HEK293 (cell line): ENCODE measurements at regions not wholly inside any gene's neighbourhood (a gene's known extent, or its start where the extent isn't known, plus 50 kb on each side); places are given as distances from the start of the nearest gene placed in this dataset.

Experiments used
- CTCF ChIP-seq: fragments of 450-650 bp; formaldehyde crosslinking; IDR thresholded peaks from 2 replicates; pipeline ENCODE4 v1.5.1; 2016; ENCODE audit warnings: missing biosample characterization, missing genetic modification characterization
- MZF1 ChIP-seq: fragments of 450-650 bp; formaldehyde crosslinking; IDR thresholded peaks from 2 replicates; pipeline ENCODE4 v1.5.1; 2017; ENCODE audit warnings: missing biosample characterization, missing genetic modification characterization, borderline replicate concordance
- SETDB1 ChIP-seq: IDR thresholded peaks from one replicate; pipeline ENCODE4 v1.6.1; 2017; ENCODE audit warnings: mild to moderate bottlenecking, low read length, moderate library complexity, mixed read lengths; ENCODE audit not compliant: insufficient read length
- YY1 ChIP-seq: fragments of 450-650 bp; formaldehyde crosslinking; IDR thresholded peaks from 2 replicates; pipeline ENCODE4 v1.5.1; 2018; ENCODE audit warnings: missing biosample characterization, missing genetic modification characterization
- ZBTB8A ChIP-seq: fragments of 450-650 bp; formaldehyde crosslinking; IDR thresholded peaks from 2 replicates; pipeline ENCODE4 v1.5.1; 2016; ENCODE audit warnings: missing biosample characterization, missing genetic modification characterization
- ZNF10 ChIP-seq: fragments of 450-650 bp; formaldehyde crosslinking; IDR thresholded peaks from 2 replicates; pipeline ENCODE4 v1.5.1; 2017; ENCODE audit warnings: missing biosample characterization, missing genetic modification characterization
- ZNF133 ChIP-seq: fragments of 450-650 bp; formaldehyde crosslinking; IDR thresholded peaks from 2 replicates; pipeline ENCODE4 v1.5.1; 2016; ENCODE audit warnings: missing biosample characterization, missing genetic modification characterization
- ZNF138 ChIP-seq: fragments of 450-650 bp; formaldehyde crosslinking; IDR thresholded peaks from 2 replicates; pipeline ENCODE4 v1.5.1; 2016; ENCODE audit warnings: missing biosample characterization, missing genetic modification characterization, borderline replicate concordance
- ZNF202 ChIP-seq: fragments of 450-650 bp; formaldehyde crosslinking; IDR thresholded peaks from 2 replicates; pipeline ENCODE4 v1.5.1; 2016; ENCODE audit warnings: missing biosample characterization, missing genetic modification characterization, borderline replicate concordance
- ZNF426 ChIP-seq: fragments of 450-650 bp; formaldehyde crosslinking; IDR thresholded peaks from 2 replicates; pipeline ENCODE4 v1.5.1; 2017; ENCODE audit warnings: missing biosample characterization, missing genetic modification characterization, mild to moderate bottlenecking, inconsistent platforms, moderate library complexity
- ZNF561 ChIP-seq: fragments of 450-650 bp; IDR thresholded peaks from 2 replicates; pipeline ENCODE4 v1.5.1; 2018; ENCODE audit warnings: missing biosample characterization, missing genetic modification characterization, borderline replicate concordance
- ZNF777 ChIP-seq: fragments of 450-650 bp; formaldehyde crosslinking; IDR thresholded peaks from 2 replicates; pipeline ENCODE4 v1.5.1; 2017; ENCODE audit warnings: missing biosample characterization, missing genetic modification characterization, borderline replicate concordance
- ZNF792 ChIP-seq: fragments of 450-650 bp; formaldehyde crosslinking; IDR thresholded peaks from 2 replicates; pipeline ENCODE4 v1.5.1; 2016; ENCODE audit warnings: missing biosample characterization, missing genetic modification characterization
- TF ChIP-seq, protein P1 (sequence below): fragments of 450-650 bp; formaldehyde crosslinking; IDR thresholded peaks from 2 replicates; pipeline ENCODE4 v1.5.1; 2017; ENCODE audit warnings: missing biosample characterization, missing genetic modification characterization

DNA sequence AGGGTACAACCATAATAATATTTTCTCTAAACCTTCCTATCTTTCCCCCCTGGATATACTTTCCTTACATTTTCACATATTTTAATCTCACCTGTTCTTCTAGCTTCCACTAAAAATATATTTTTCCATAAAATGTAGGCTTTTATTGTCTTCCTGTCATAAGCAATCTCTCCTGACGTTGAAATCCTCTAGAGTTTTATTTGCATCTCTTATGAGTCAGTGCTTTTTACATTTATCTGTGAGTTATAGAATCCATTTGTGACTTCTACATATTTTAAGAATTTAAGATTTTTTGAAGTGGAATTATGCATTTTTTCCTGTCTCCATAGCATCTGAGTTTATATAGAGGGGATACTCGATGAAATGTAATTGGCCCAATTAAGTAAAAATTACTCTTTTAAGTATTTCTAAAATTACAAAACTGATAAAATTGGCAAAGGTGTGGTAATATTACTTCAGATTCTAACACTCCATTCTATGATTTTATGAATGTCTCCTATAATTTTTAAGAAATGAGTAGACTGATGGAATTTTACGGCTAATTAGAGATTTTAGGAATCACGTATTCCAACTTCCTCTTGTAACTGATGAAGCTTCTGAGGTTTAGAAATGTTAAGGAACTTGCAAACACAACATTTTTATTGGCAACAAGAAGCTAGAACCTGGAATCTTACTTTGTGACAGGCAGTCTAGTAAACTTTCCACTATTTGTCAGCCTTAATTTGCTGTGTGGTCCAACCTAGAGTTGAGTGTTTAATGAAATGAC, 422.9 kb upstream of the SEMA3A start:
- TF ChIP-seq ZNF10 (tag by site-specific recombination) (no peak), ZBTB8A (tag by site-specific recombination) (no peak), CTCF (tag by site-specific recombination) (no peak), ZNF561 (tag by site-specific recombination) (no peak), YY1 (tag by site-specific recombination) (no peak), SETDB1 (no peak), ZNF792 (no peak), ZNF138 (no peak), ZNF133 (tag by site-specific recombination) (no peak), ZNF777 (tag by site-specific recombination) (no peak), MZF1 (no peak), ZNF202 (tag by site-specific recombination) (no peak), ZNF426 (tag by site-specific recombination) (no peak)
- TF ChIP-seq, protein P1, sequence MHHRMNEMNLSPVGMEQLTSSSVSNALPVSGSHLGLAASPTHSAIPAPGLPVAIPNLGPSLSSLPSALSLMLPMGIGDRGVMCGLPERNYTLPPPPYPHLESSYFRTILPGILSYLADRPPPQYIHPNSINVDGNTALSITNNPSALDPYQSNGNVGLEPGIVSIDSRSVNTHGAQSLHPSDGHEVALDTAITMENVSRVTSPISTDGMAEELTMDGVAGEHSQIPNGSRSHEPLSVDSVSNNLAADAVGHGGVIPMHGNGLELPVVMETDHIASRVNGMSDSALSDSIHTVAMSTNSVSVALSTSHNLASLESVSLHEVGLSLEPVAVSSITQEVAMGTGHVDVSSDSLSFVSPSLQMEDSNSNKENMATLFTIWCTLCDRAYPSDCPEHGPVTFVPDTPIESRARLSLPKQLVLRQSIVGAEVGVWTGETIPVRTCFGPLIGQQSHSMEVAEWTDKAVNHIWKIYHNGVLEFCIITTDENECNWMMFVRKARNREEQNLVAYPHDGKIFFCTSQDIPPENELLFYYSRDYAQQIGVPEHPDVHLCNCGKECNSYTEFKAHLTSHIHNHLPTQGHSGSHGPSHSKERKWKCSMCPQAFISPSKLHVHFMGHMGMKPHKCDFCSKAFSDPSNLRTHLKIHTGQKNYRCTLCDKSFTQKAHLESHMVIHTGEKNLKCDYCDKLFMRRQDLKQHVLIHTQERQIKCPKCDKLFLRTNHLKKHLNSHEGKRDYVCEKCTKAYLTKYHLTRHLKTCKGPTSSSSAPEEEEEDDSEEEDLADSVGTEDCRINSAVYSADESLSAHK, result no peak
